HEK293 (cell line): ENCODE measurements at regions not wholly inside any gene's neighbourhood (a gene's known extent, or its start where the extent isn't known, plus 50 kb on each side); places are given as distances from the start of the nearest gene placed in this dataset.

Experiments used
- CTCF ChIA-PET: fragments of 350-600 bp; formaldehyde crosslinking; extraction: SDS; loops from one replicate; lab custom pipeline; 2021; ENCODE audit warnings: antibody characterized with exemption; lab: Yijun Ruan, JAX
- POLR2A ChIA-PET: fragments of 300-600 bp; formaldehyde crosslinking; extraction: SDS; loops from one replicate; lab custom pipeline; 2020; ENCODE audit warnings: antibody characterized with exemption, inconsistent platforms; lab: Yijun Ruan, JAX
- H3K27ac ChIP-seq: fragments of 200-500 bp; sonication (Bioruptor generic); 2 replicates; pipeline ENCODE4 v1.5.1; 2014; ENCODE audit warnings: low read depth, low read length, control low read depth, inconsistent platforms; ENCODE audit errors: extremely low read depth
- H3K36me3 ChIP-seq, 2 experiments: fragments of 200-500 bp in 1 of 2; sonication (Bioruptor generic) in 1 of 2; 1 replicate in 1 of 2; 2 replicates in 1 of 2; pipeline ENCODE4 v1.5.1; 2014 to 2017; ENCODE audit warnings: inconsistent platforms in 2 of 2, low read length in 2 of 2; ENCODE audit not compliant: control insufficient read depth in 2 of 2, insufficient read depth in 1 of 2
- H3K4me1 ChIP-seq: fragments of 200-500 bp; sonication (Bioruptor generic); 2 replicates; pipeline ENCODE4 v1.5.1; 2014; ENCODE audit warnings: mild to moderate bottlenecking, low read length, inconsistent platforms; ENCODE audit not compliant: control insufficient read depth, insufficient read depth
- H3K4me3 ChIP-seq: 2 replicates; pipeline ENCODE4 v1.5.1; 2011; ENCODE audit warnings: low read depth, mild to moderate bottlenecking, control low read depth, low read length, moderate library complexity
- H3K9me3 ChIP-seq: fragments of 200-500 bp; sonication (Bioruptor generic); 2 replicates; pipeline ENCODE4 v1.5.1; 2014; ENCODE audit warnings: low read depth, low read length, inconsistent platforms; ENCODE audit not compliant: control insufficient read depth, insufficient read depth
- BCL11A ChIP-seq: fragments of 450-650 bp; formaldehyde crosslinking; IDR thresholded peaks from 2 replicates; pipeline ENCODE4 v1.5.1; 2016; ENCODE audit warnings: low read depth, missing biosample characterization, missing genetic modification characterization
- GLIS2 ChIP-seq: fragments of 450-650 bp; formaldehyde crosslinking; IDR thresholded peaks from 2 replicates; pipeline ENCODE4 v1.5.1; 2016; ENCODE audit warnings: missing biosample characterization, missing genetic modification characterization
- MEIS1 ChIP-seq: sonication (generic); formaldehyde crosslinking; IDR thresholded peaks from 2 replicates; pipeline ENCODE4 v1.8.1; 2022; ENCODE audit warnings: missing genetic modification reagents, mild to moderate bottlenecking, borderline replicate concordance
- OVOL3 ChIP-seq: fragments of 450-650 bp; formaldehyde crosslinking; IDR thresholded peaks from 2 replicates; pipeline ENCODE4 v1.5.1; 2016; ENCODE audit warnings: missing biosample characterization, missing genetic modification characterization
- SCRT2 ChIP-seq: fragments of 450-650 bp; formaldehyde crosslinking; IDR thresholded peaks from 2 replicates; pipeline ENCODE4 v1.5.1; 2016; ENCODE audit warnings: missing biosample characterization, missing genetic modification characterization
- ZFP37 ChIP-seq: fragments of 450-650 bp; formaldehyde crosslinking; IDR thresholded peaks from 2 replicates; pipeline ENCODE4 v1.5.1; 2016; ENCODE audit warnings: missing biosample characterization, missing genetic modification characterization
- ZNF114 ChIP-seq: fragments of 450-650 bp; formaldehyde crosslinking; IDR thresholded peaks from 2 replicates; pipeline ENCODE4 v1.5.0; 2017; ENCODE audit warnings: missing biosample characterization, missing genetic modification characterization
- ZNF202 ChIP-seq: fragments of 450-650 bp; formaldehyde crosslinking; IDR thresholded peaks from 2 replicates; pipeline ENCODE4 v1.5.1; 2016; ENCODE audit warnings: missing biosample characterization, missing genetic modification characterization, borderline replicate concordance
- ZNF24 ChIP-seq: fragments of 450-650 bp; formaldehyde crosslinking; IDR thresholded peaks from 2 replicates; pipeline ENCODE4 v1.5.1; 2016; ENCODE audit warnings: missing biosample characterization, missing genetic modification characterization
- ZNF362 ChIP-seq: fragments of 450-650 bp; formaldehyde crosslinking; IDR thresholded peaks from 2 replicates; pipeline ENCODE4 v1.5.1; 2016; ENCODE audit warnings: missing biosample characterization, missing genetic modification characterization
- ZNF513 ChIP-seq: fragments of 450-650 bp; IDR thresholded peaks from 2 replicates; pipeline ENCODE4 v1.5.1; 2018; ENCODE audit warnings: missing biosample characterization, missing genetic modification characterization
- ZNF521 ChIP-seq: fragments of 450-650 bp; formaldehyde crosslinking; IDR thresholded peaks from 2 replicates; pipeline ENCODE4 v1.5.1; 2017; ENCODE audit warnings: missing biosample characterization, mild to moderate bottlenecking, missing genetic modification characterization
- ZNF600 ChIP-seq: fragments of 450-650 bp; formaldehyde crosslinking; IDR thresholded peaks from 2 replicates; pipeline ENCODE4 v1.5.1; 2016; ENCODE audit warnings: missing biosample characterization, missing genetic modification characterization
- ZNF654 ChIP-seq: fragments of 450-650 bp; formaldehyde crosslinking; IDR thresholded peaks from 2 replicates; pipeline ENCODE4 v1.5.1; 2016; ENCODE audit warnings: low read depth, missing biosample characterization, missing genetic modification characterization
- ZNF747 ChIP-seq: fragments of 450-650 bp; formaldehyde crosslinking; IDR thresholded peaks from 2 replicates; pipeline ENCODE4 v1.5.1; 2016; ENCODE audit warnings: missing biosample characterization, missing genetic modification characterization
- ZNF843 ChIP-seq: fragments of 450-650 bp; formaldehyde crosslinking; IDR thresholded peaks from 2 replicates; pipeline ENCODE4 v1.5.1; 2016; ENCODE audit warnings: missing biosample characterization, missing genetic modification characterization
- TF ChIP-seq, protein P1 (sequence below): fragments of 450-650 bp; formaldehyde crosslinking; IDR thresholded peaks from 2 replicates; pipeline ENCODE4 v1.5.1; 2016; ENCODE audit warnings: missing biosample characterization, missing genetic modification characterization
- TF ChIP-seq, protein P2 (sequence below): fragments of 450-650 bp; formaldehyde crosslinking; IDR thresholded peaks from 2 replicates; pipeline ENCODE4 v1.5.1; 2016; ENCODE audit warnings: missing biosample characterization, missing genetic modification characterization
- TF ChIP-seq, protein P3 (sequence below): fragments of 450-650 bp; formaldehyde crosslinking; IDR thresholded peaks from 2 replicates; pipeline ENCODE4 v1.5.1; 2016; ENCODE audit warnings: missing biosample characterization, missing genetic modification characterization

- TF ChIP-seq, protein P1, sequence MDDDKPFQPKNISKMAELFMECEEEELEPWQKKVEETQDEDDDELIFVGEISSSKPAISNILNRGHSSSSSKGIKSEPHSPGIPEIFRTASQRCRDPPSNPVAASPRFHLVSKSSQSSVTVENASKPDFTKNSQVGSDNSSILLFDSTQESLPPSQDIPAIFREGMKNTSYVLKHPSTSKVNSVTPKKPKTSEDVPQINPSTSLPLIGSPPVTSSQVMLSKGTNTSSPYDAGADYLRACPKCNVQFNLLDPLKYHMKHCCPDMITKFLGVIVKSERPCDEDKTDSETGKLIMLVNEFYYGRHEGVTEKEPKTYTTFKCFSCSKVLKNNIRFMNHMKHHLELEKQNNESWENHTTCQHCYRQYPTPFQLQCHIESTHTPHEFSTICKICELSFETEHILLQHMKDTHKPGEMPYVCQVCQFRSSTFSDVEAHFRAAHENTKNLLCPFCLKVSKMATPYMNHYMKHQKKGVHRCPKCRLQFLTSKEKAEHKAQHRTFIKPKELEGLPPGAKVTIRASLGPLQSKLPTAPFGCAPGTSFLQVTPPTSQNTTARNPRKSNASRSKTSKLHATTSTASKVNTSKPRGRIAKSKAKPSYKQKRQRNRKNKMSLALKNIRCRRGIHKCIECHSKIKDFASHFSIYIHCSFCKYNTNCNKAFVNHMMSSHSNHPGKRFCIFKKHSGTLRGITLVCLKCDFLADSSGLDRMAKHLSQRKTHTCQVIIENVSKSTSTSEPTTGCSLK (tag by site-specific recombination), result no peak
Measured at GRCh38 chr1:83709662-83710061, 289.3 kb downstream of the TTLL7 start (continued).

- TF ChIP-seq OVOL3 (tag by site-specific recombination), result no peak
- no peak for TF ChIP-seq ZNF843 (tag by site-specific recombination)
- TF ChIP-seq ZNF521 (tag by site-specific recombination), result no peak
- TF ChIP-seq, protein P2, sequence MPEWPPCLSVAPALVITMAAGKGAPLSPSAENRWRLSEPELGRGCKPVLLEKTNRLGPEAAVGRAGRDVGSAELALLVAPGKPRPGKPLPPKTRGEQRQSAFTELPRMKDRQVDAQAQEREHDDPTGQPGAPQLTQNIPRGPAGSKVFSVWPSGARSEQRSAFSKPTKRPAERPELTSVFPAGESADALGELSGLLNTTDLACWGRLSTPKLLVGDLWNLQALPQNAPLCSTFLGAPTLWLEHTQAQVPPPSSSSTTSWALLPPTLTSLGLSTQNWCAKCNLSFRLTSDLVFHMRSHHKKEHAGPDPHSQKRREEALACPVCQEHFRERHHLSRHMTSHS (tag by site-specific recombination), result no peak
- TF ChIP-seq, protein P3, sequence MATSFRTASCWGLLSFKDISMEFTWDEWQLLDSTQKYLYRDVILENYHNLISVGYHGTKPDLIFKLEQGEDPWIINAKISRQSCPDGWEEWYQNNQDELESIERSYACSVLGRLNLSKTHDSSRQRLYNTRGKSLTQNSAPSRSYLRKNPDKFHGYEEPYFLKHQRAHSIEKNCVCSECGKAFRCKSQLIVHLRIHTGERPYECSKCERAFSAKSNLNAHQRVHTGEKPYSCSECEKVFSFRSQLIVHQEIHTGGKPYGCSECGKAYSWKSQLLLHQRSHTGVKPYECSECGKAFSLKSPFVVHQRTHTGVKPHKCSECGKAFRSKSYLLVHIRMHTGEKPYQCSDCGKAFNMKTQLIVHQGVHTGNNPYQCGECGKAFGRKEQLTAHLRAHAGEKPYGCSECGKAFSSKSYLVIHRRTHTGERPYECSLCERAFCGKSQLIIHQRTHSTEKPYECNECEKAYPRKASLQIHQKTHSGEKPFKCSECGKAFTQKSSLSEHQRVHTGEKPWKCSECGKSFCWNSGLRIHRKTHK (tag by site-specific recombination), result no peak
- TF ChIP-seq GLIS2 (tag by site-specific recombination), result no peak
- no peak for TF ChIP-seq ZNF654 (tag by site-specific recombination)
- no peak for TF ChIP-seq ZNF362 (tag by site-specific recombination)
- no peak for TF ChIP-seq MEIS1 (CRISPR knock-in tag)
- no peak for TF ChIP-seq ZFP37
- TF ChIP-seq ZNF24, result no peak
- no peak for TF ChIP-seq ZNF600 (tag by site-specific recombination)
- no peak for TF ChIP-seq ZNF747 (tag by site-specific recombination)
- TF ChIP-seq BCL11A (tag by site-specific recombination), result no peak
- TF ChIP-seq ZNF513 (tag by site-specific recombination), result no peak
- TF ChIP-seq SCRT2 (tag by site-specific recombination), result no peak
- no peak for TF ChIP-seq ZNF202 (tag by site-specific recombination)
- TF ChIP-seq ZNF114 (tag by site-specific recombination), result no peak
- TF ChIP-seq, all 188 proteins: peak for 0
- no peaks in the 10 kb centered on the region for H3K36me3 ChIP-seq
- H3K4me3 ChIP-seq, result no peak overlapping the region
- H3K27ac ChIP-seq, result no peak overlapping the region
- POLR2A ChIA-PET, result no interaction called here
- H3K4me1 ChIP-seq, result no peaks in the 10 kb centered on the region
- no peaks in the 10 kb centered on the region for H3K9me3 ChIP-seq
- CTCF ChIA-PET, result no interaction called here
Measured at GRCh38 chr1:83706354-83706938, 292.5 kb downstream of the TTLL7 start.
